WTC11 (cell line): ENCODE measurements at regions not wholly inside any gene's neighbourhood (a gene's known extent, or its start where the extent isn't known, plus 50 kb on each side); places are given as distances from the start of the nearest gene placed in this dataset.

Source experiments
- ATAC-seq: fragments of 200-7000 bp; cut with Tn5 transposase; 2 replicates; pipeline ENCODE4 v1.10.0; 2021; ENCODE audit warnings: mild to moderate bottlenecking, moderate library complexity
- CTCF ChIA-PET: fragments of 300-600 bp; sonication (Branson Sonifier 250); formaldehyde crosslinking; loops from one replicate; lab custom pipeline; 2021; ENCODE audit warnings: antibody characterized with exemption; lab: Charles Lee
- POLR2A ChIA-PET: fragments of 350-600 bp; sonication (Branson Sonifier 250); formaldehyde crosslinking; loops from one replicate; lab custom pipeline; 2021; ENCODE audit warnings: antibody characterized with exemption; lab: Charles Lee
- DNase-seq: peaks from one replicate; pipeline ENCODE4 v3.0.0; 2021; ENCODE audit warnings: low spot score
- H3K27ac Mint-ChIP-seq: 2 replicates; pipeline ENCODE4 v1.8.0; 2021; ENCODE audit warnings: mixed read lengths
- H3K27me3 Mint-ChIP-seq: 2 replicates; pipeline ENCODE4 v1.8.0; 2021; ENCODE audit warnings: low read depth, mild to moderate bottlenecking, moderate library complexity, mixed read lengths
- H3K36me3 Mint-ChIP-seq: 2 replicates; pipeline ENCODE4 v1.8.0; 2021; ENCODE audit warnings: mixed read lengths
- H3K4me1 Mint-ChIP-seq: 2 replicates; pipeline ENCODE4 v1.8.0; 2022; ENCODE audit warnings: mixed read lengths
- H3K4me3 Mint-ChIP-seq: 2 replicates; pipeline ENCODE4 v1.8.0; 2021; ENCODE audit warnings: mild to moderate bottlenecking, moderate library complexity, mixed read lengths
- H3K9me3 Mint-ChIP-seq: 2 replicates; pipeline ENCODE4 v1.8.0; 2021; ENCODE audit warnings: mixed read lengths
- CBFB ChIP-seq: sonication (generic); formaldehyde crosslinking; IDR thresholded peaks from 2 replicates; pipeline ENCODE4 v1.8.1; 2022; ENCODE audit warnings: mild to moderate bottlenecking, low read depth, missing genetic modification reagents
- CREM ChIP-seq: sonication (generic); formaldehyde crosslinking; IDR thresholded peaks from 2 replicates; pipeline ENCODE4 v1.8.1; 2022; ENCODE audit warnings: mild to moderate bottlenecking, missing genetic modification reagents, moderate library complexity
- ESRRA ChIP-seq: sonication (generic); formaldehyde crosslinking; IDR thresholded peaks from 2 replicates; pipeline ENCODE4 v1.8.1; 2022; ENCODE audit warnings: mild to moderate bottlenecking, missing genetic modification reagents, borderline replicate concordance
- ETV6 ChIP-seq: sonication (generic); formaldehyde crosslinking; IDR thresholded peaks from 2 replicates; pipeline ENCODE4 v1.8.1; 2022; ENCODE audit warnings: mild to moderate bottlenecking, missing genetic modification reagents
- FOXK1 ChIP-seq: sonication (generic); formaldehyde crosslinking; IDR thresholded peaks from 2 replicates; pipeline ENCODE4 v1.8.0; 2022; ENCODE audit warnings: mild to moderate bottlenecking, moderate library complexity, missing genetic modification reagents
- GRHL2 ChIP-seq: fragments of 250-450 bp; sonication (Bioruptor Pico); IDR thresholded peaks from 2 replicates; pipeline ENCODE4 v1.8.0; 2022; ENCODE audit warnings: mild to moderate bottlenecking, moderate library complexity; ENCODE audit not compliant: insufficient replicate concordance, severe bottlenecking
- NR1H2 ChIP-seq: sonication (generic); formaldehyde crosslinking; IDR thresholded peaks from 2 replicates; pipeline ENCODE4 v1.9.0; 2021; ENCODE audit warnings: mild to moderate bottlenecking, moderate library complexity, missing genetic modification reagents
- PRRX2 ChIP-seq: fragments of 250-450 bp; sonication (Bioruptor Pico); IDR thresholded peaks from 2 replicates; pipeline ENCODE4 v1.8.0; 2021; ENCODE audit warnings: mild to moderate bottlenecking
- RELA ChIP-seq: sonication (generic); formaldehyde crosslinking; IDR thresholded peaks from 2 replicates; pipeline ENCODE4 v1.8.1; 2022; ENCODE audit warnings: missing genetic modification reagents, mild to moderate bottlenecking, borderline replicate concordance
- TEAD4 ChIP-seq: sonication (generic); formaldehyde crosslinking; IDR thresholded peaks from 2 replicates; pipeline ENCODE4 v1.8.0; 2022; ENCODE audit warnings: mild to moderate bottlenecking, missing genetic modification reagents
- TF ChIP-seq, protein P1 (sequence below): sonication (generic); formaldehyde crosslinking; IDR thresholded peaks from 2 replicates; pipeline ENCODE4 v1.8.1; 2023; ENCODE audit warnings: mild to moderate bottlenecking, moderate library complexity, missing genetic modification reagents
- TF ChIP-seq, protein P2 (sequence below): sonication (generic); formaldehyde crosslinking; IDR thresholded peaks from 2 replicates; pipeline ENCODE4 v1.8.0; 2022; ENCODE audit warnings: mild to moderate bottlenecking, missing genetic modification reagents
- TF ChIP-seq, protein P3 (sequence below): fragments of 250-450 bp; sonication (Bioruptor Pico); IDR thresholded peaks from 2 replicates; pipeline ENCODE4 v1.9.0; 2021; ENCODE audit warnings: mild to moderate bottlenecking
- TF ChIP-seq, protein P4 (sequence below): sonication (generic); formaldehyde crosslinking; conservative IDR thresholded peaks from 2 replicates; pipeline ENCODE4 v1.8.1; 2023; ENCODE audit warnings: mild to moderate bottlenecking, low read depth, missing genetic modification reagents, moderate library complexity
- TF ChIP-seq, protein P5 (sequence below): fragments of 250-450 bp; sonication (Bioruptor Pico); conservative IDR thresholded peaks from 2 replicates; pipeline ENCODE4 v1.9.0; 2021; ENCODE audit warnings: mild to moderate bottlenecking
- TF ChIP-seq, protein P6 (sequence below): sonication (generic); formaldehyde crosslinking; IDR thresholded peaks from 2 replicates; pipeline ENCODE4 v1.8.0; 2022; ENCODE audit warnings: missing genetic modification reagents
- TF ChIP-seq, protein P7 (sequence below): sonication (generic); formaldehyde crosslinking; IDR thresholded peaks from 2 replicates; pipeline ENCODE4 v1.8.1; 2022; ENCODE audit warnings: mild to moderate bottlenecking, moderate library complexity, missing genetic modification reagents

DNA sequence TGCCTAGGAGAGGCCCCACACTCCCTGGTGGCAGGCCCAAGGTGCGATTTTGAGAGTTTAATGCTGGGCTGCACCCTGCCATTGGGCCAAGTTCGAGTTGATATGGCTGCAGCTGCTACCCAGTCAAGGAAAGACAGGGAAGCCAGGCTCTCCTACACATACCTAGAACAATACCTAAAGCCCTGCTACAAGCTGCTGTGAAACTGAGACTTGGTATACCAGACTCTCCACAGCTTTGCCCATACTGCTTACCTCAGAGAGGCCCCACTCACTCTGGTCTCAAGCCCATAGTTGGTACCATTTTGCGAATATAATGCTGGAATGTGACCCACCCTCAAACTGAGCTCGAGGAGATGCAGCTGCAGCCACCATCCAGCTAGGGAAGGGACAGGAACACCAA lies 147.7 kb upstream of the MAGEB2 start:
- Mint-ChIP-seq H3K4me1 (no peaks in the 10 kb centered on the region), H3K36me3 (peaks cover 5% of the 10 kb centered on the region; the same call in 1 of the 2 replicates), H3K9me3 (peaks cover 6% of the 10 kb centered on the region), H3K27me3 (no peaks in the 10 kb centered on the region), H3K27ac (no peak overlapping the region), H3K4me3 (no peak overlapping the region)
- ChIA-PET CTCF (no interaction called here), POLR2A (no interaction called here)
- no peak for DNase-seq
- no peak for TF ChIP-seq ETV6 (CRISPR knock-in tag)
- TF ChIP-seq ESRRA (CRISPR knock-in tag) = no peak
- TF ChIP-seq, protein P1, sequence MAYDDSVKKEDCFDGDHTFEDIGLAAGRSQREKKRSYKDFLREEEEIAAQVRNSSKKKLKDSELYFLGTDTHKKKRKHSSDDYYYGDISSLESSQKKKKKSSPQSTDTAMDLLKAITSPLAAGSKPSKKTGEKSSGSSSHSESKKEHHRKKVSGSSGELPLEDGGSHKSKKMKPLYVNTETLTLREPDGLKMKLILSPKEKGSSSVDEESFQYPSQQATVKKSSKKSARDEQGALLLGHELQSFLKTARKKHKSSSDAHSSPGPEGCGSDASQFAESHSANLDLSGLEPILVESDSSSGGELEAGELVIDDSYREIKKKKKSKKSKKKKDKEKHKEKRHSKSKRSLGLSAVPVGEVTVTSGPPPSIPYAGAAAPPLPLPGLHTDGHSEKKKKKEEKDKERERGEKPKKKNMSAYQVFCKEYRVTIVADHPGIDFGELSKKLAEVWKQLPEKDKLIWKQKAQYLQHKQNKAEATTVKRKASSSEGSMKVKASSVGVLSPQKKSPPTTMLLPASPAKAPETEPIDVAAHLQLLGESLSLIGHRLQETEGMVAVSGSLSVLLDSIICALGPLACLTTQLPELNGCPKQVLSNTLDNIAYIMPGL (CRISPR knock-in tag) = no peak
- TF ChIP-seq, protein P2, sequence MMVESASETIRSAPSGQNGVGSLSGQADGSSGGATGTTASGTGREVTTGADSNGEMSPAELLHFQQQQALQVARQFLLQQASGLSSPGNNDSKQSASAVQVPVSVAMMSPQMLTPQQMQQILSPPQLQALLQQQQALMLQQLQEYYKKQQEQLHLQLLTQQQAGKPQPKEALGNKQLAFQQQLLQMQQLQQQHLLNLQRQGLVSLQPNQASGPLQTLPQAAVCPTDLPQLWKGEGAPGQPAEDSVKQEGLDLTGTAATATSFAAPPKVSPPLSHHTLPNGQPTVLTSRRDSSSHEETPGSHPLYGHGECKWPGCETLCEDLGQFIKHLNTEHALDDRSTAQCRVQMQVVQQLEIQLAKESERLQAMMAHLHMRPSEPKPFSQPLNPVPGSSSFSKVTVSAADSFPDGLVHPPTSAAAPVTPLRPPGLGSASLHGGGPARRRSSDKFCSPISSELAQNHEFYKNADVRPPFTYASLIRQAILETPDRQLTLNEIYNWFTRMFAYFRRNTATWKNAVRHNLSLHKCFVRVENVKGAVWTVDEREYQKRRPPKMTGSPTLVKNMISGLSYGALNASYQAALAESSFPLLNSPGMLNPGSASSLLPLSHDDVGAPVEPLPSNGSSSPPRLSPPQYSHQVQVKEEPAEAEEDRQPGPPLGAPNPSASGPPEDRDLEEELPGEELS (CRISPR knock-in tag) = no peak
- TF ChIP-seq GRHL2 (CRISPR knock-in tag) = no peak
- TF ChIP-seq, protein P3, sequence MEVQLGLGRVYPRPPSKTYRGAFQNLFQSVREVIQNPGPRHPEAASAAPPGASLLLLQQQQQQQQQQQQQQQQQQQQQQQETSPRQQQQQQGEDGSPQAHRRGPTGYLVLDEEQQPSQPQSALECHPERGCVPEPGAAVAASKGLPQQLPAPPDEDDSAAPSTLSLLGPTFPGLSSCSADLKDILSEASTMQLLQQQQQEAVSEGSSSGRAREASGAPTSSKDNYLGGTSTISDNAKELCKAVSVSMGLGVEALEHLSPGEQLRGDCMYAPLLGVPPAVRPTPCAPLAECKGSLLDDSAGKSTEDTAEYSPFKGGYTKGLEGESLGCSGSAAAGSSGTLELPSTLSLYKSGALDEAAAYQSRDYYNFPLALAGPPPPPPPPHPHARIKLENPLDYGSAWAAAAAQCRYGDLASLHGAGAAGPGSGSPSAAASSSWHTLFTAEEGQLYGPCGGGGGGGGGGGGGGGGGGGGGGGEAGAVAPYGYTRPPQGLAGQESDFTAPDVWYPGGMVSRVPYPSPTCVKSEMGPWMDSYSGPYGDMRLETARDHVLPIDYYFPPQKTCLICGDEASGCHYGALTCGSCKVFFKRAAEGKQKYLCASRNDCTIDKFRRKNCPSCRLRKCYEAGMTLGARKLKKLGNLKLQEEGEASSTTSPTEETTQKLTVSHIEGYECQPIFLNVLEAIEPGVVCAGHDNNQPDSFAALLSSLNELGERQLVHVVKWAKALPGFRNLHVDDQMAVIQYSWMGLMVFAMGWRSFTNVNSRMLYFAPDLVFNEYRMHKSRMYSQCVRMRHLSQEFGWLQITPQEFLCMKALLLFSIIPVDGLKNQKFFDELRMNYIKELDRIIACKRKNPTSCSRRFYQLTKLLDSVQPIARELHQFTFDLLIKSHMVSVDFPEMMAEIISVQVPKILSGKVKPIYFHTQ = no peak
- TF ChIP-seq NR1H2 = no peak
- TF ChIP-seq, protein P4, sequence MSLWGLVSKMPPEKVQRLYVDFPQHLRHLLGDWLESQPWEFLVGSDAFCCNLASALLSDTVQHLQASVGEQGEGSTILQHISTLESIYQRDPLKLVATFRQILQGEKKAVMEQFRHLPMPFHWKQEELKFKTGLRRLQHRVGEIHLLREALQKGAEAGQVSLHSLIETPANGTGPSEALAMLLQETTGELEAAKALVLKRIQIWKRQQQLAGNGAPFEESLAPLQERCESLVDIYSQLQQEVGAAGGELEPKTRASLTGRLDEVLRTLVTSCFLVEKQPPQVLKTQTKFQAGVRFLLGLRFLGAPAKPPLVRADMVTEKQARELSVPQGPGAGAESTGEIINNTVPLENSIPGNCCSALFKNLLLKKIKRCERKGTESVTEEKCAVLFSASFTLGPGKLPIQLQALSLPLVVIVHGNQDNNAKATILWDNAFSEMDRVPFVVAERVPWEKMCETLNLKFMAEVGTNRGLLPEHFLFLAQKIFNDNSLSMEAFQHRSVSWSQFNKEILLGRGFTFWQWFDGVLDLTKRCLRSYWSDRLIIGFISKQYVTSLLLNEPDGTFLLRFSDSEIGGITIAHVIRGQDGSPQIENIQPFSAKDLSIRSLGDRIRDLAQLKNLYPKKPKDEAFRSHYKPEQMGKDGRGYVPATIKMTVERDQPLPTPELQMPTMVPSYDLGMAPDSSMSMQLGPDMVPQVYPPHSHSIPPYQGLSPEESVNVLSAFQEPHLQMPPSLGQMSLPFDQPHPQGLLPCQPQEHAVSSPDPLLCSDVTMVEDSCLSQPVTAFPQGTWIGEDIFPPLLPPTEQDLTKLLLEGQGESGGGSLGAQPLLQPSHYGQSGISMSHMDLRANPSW (CRISPR knock-in tag) = no peak
- no peak for TF ChIP-seq RELA (CRISPR knock-in tag)
- TF ChIP-seq TEAD4 (CRISPR knock-in tag) = no peak
- no peak for TF ChIP-seq CREM
- TF ChIP-seq, protein P5, sequence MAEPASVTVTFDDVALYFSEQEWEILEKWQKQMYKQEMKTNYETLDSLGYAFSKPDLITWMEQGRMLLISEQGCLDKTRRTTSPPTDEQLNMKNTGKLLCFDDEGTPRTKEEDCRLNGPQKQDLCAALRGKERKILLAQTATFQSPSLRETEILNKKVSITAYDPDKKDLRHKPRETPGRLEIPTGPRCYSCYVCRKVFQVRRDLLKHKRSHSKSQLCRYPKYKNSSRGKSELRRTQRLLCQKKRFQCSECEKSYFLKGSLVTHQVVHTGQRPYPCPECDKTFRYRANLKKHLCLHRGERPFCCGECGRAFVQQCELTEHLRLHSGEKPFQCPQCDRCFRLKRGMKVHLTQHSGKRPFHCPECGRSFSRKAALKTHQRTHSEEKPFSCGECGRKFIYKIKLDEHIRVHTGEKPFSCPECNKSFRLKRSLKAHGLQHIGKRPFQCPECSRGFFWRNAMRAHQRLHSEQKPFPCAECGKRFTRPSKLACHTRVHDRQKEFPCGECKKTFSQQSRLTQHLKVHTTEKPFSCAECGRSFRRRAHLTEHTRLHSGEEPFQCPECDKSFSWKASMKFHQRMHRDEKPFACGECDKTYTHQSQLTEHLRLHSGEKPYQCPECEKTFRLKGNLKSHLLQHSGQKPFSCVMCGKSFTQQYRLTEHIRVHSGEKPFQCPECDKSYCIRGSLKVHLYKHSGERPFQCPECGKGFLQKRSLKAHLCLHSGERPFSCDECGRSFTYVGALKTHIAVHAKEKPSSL (CRISPR knock-in tag) = no peak
- no peak for TF ChIP-seq FOXK1 (CRISPR knock-in tag)
- TF ChIP-seq, protein P6, sequence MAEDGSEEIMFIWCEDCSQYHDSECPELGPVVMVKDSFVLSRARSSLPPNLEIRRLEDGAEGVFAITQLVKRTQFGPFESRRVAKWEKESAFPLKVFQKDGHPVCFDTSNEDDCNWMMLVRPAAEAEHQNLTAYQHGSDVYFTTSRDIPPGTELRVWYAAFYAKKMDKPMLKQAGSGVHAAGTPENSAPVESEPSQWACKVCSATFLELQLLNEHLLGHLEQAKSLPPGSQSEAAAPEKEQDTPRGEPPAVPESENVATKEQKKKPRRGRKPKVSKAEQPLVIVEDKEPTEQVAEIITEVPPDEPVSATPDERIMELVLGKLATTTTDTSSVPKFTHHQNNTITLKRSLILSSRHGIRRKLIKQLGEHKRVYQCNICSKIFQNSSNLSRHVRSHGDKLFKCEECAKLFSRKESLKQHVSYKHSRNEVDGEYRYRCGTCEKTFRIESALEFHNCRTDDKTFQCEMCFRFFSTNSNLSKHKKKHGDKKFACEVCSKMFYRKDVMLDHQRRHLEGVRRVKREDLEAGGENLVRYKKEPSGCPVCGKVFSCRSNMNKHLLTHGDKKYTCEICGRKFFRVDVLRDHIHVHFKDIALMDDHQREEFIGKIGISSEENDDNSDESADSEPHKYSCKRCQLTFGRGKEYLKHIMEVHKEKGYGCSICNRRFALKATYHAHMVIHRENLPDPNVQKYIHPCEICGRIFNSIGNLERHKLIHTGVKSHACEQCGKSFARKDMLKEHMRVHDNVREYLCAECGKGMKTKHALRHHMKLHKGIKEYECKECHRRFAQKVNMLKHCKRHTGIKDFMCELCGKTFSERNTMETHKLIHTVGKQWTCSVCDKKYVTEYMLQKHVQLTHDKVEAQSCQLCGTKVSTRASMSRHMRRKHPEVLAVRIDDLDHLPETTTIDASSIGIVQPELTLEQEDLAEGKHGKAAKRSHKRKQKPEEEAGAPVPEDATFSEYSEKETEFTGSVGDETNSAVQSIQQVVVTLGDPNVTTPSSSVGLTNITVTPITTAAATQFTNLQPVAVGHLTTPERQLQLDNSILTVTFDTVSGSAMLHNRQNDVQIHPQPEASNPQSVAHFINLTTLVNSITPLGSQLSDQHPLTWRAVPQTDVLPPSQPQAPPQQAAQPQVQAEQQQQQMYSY (CRISPR knock-in tag) = no peak
- TF ChIP-seq CBFB (CRISPR knock-in tag) = no peak
- TF ChIP-seq, protein P7, sequence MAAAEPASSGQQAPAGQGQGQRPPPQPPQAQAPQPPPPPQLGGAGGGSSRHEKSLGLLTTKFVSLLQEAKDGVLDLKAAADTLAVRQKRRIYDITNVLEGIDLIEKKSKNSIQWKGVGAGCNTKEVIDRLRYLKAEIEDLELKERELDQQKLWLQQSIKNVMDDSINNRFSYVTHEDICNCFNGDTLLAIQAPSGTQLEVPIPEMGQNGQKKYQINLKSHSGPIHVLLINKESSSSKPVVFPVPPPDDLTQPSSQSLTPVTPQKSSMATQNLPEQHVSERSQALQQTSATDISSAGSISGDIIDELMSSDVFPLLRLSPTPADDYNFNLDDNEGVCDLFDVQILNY (CRISPR knock-in tag) = no peak
- no peak for TF ChIP-seq PRRX2
- no peak for ATAC-seq
